ENCODE measurements at regions not wholly inside any gene's neighbourhood (a gene's known extent, or its start where the extent isn't known, plus 50 kb on each side); places are given as distances from the start of the nearest gene placed in this dataset.

GRCh38 chr17:53039981-53040380 is 782.7 kb upstream of the KIF2B start:
- H3K27ac ChIP-seq (ENCODE audit: extremely low read depth, low read depth, low read length): no peak overlapping the region
- ChIA-PET POLR2A (no interaction called here), CTCF (interaction anchor here (1.1 kb wide), 1 partner anchor 1851 kb away, joined by 3 read pairs; no protein-coding TSS in a partner anchor)
- H3K4me1 ChIP-seq (ENCODE audit: control insufficient read depth, insufficient read depth, low read length): no peaks in the 10 kb centered on the region
- no peak overlapping the region for H3K4me3 ChIP-seq (ENCODE audit: low read depth, low read length)
- TF ChIP-seq ZNF510 (tag by site-specific recombination; IDR thresholded peaks at IDR 0.05; ENCODE audit: insufficient replicate concordance) (no peak), ZNF24 (tag by site-specific recombination; IDR thresholded peaks at IDR 0.05) (no peak), TCF7L2 (IDR thresholded peaks at IDR 0.05; ENCODE audit: borderline replicate concordance, low read depth, low read length) (no peak), PBX3 (CRISPR knock-in tag; IDR thresholded peaks at IDR 0.05) (no peak), ZNF610 (tag by site-specific recombination; IDR thresholded peaks at IDR 0.05; ENCODE audit: borderline replicate concordance) (no peak), ZNF571 (tag by site-specific recombination; IDR thresholded peaks at IDR 0.05) (no peak), ZNF202 (tag by site-specific recombination; IDR thresholded peaks at IDR 0.05; ENCODE audit: borderline replicate concordance) (no peak), HOXC10 (CRISPR knock-in tag; IDR thresholded peaks at IDR 0.05) (no peak), ZXDB (tag by site-specific recombination; IDR thresholded peaks at IDR 0.05) (no peak)
- no peaks in the 10 kb centered on the region for H3K36me3 ChIP-seq (ENCODE audit: control insufficient read depth in 2 of 2, insufficient read depth in 1 of 2, low read length in 2 of 2)
- no peaks in the 10 kb centered on the region for H3K9me3 ChIP-seq (ENCODE audit: control insufficient read depth, insufficient read depth, low read depth, low read length)

GRCh38 chr17:53033297-53033696 is 789.4 kb upstream of the KIF2B start:
- CTCF ChIA-PET: interaction anchor here (0.7 to 1.5 kb wide), 5 partner anchors 8 to 1853 kb away, joined by 3 to 5 read pairs (median 3); no protein-coding TSS in a partner anchor
- H3K4me3 ChIP-seq (ENCODE audit: low read depth, low read length): no peak overlapping the region
- no peaks in the 10 kb centered on the region for H3K36me3 ChIP-seq (ENCODE audit: control insufficient read depth in 2 of 2, insufficient read depth in 1 of 2, low read length in 2 of 2)
- H3K27ac ChIP-seq (ENCODE audit: extremely low read depth, low read depth, low read length): no peak overlapping the region
- TF ChIP-seq ZNF211 (tag by site-specific recombination; IDR thresholded peaks at IDR 0.05; ENCODE audit: low read depth): no peak
- TF ChIP-seq ZNF341 (tag by site-specific recombination; IDR thresholded peaks at IDR 0.05; ENCODE audit: low read depth): no peak
- no peak for TF ChIP-seq ZNF174 (tag by site-specific recombination; IDR thresholded peaks at IDR 0.05)
- TF ChIP-seq KLF1 (tag by site-specific recombination; IDR thresholded peaks at IDR 0.05): no peak
- TF ChIP-seq BCL11A (tag by site-specific recombination; IDR thresholded peaks at IDR 0.05; ENCODE audit: low read depth): no peak
- TF ChIP-seq MZF1 (tag by site-specific recombination; IDR thresholded peaks at IDR 0.05; ENCODE audit: borderline replicate concordance): no peak
- no peak for TF ChIP-seq PRDM1 (tag by site-specific recombination; IDR thresholded peaks at IDR 0.05)
- TF ChIP-seq ZNF610 (tag by site-specific recombination; IDR thresholded peaks at IDR 0.05; ENCODE audit: borderline replicate concordance): no peak
- no peak for TF ChIP-seq GFI1B (tag by site-specific recombination; IDR thresholded peaks at IDR 0.05)
- TF ChIP-seq PRDM2 (tag by site-specific recombination; IDR thresholded peaks at IDR 0.05; ENCODE audit: borderline replicate concordance): no peak
- TF ChIP-seq AEBP2 (tag by site-specific recombination; IDR thresholded peaks at IDR 0.05; ENCODE audit: borderline replicate concordance): no peak
- no peak for TF ChIP-seq ZNF521 (tag by site-specific recombination; IDR thresholded peaks at IDR 0.05)
- H3K9me3 ChIP-seq (ENCODE audit: control insufficient read depth, insufficient read depth, low read depth, low read length): no peaks in the 10 kb centered on the region
- POLR2A ChIA-PET: no interaction called here
- no peaks in the 10 kb centered on the region for H3K4me1 ChIP-seq (ENCODE audit: control insufficient read depth, insufficient read depth, low read length)
